ENCODE measurements at regions not wholly inside any gene's neighbourhood (a gene's known extent, or its start where the extent isn't known, plus 50 kb on each side); places are given as distances from the start of the nearest gene placed in this dataset.

GRCh38 chr7:69186974-69187373 lies 411.3 kb upstream of the AUTS2 start:
- Histone ChIP-seq H3K27ac (no peak overlapping the region), H3K4me3 (no peak overlapping the region), H3K36me3 (no peaks in the 10 kb centered on the region), H3K27me3 (replicated peaks; ENCODE audit: insufficient read depth) (no peaks in the 10 kb centered on the region), H3K4me1 (replicated peaks) (no peaks in the 10 kb centered on the region), H3K9me3 (no peaks in the 10 kb centered on the region)
- no peak for DNase-seq (ENCODE audit: low spot score)
- 95% methylated on average over 5 of the region's 5 CpGs for WGBS
- TF ChIP-seq POLR2AphosphoS5 (IDR thresholded peaks at IDR 0.05) (no peak), CTCF (IDR thresholded peaks at IDR 0.05) (no peak), POLR2A (IDR thresholded peaks at IDR 0.05) (no peak)
- intact Hi-C loops (cut with DNase I), result no loop called here

GRCh38 chr7:69187824-69188333 lies 410.4 kb upstream of the AUTS2 start:
- TF ChIP-seq CTCF (IDR thresholded peaks at IDR 0.05), result no peak
- no peak for TF ChIP-seq POLR2AphosphoS5 (IDR thresholded peaks at IDR 0.05)
- no peak for TF ChIP-seq POLR2A (IDR thresholded peaks at IDR 0.05)
- H3K9me3 ChIP-seq, result no peaks in the 10 kb centered on the region
- no peaks in the 10 kb centered on the region for H3K4me1 ChIP-seq (replicated peaks)
- no peaks in the 10 kb centered on the region for H3K36me3 ChIP-seq
- intact Hi-C loops (cut with DNase I), result no loop called here
- no peak overlapping the region for H3K27ac ChIP-seq
- WGBS, result 87% methylated on average over 5 of the region's 5 CpGs
- no peak for DNase-seq (ENCODE audit: low spot score)
- no peak overlapping the region for H3K4me3 ChIP-seq
- no peaks in the 10 kb centered on the region for H3K27me3 ChIP-seq (replicated peaks; ENCODE audit: insufficient read depth)

GRCh38 chr7:69189406-69189805 lies 408.9 kb upstream of the AUTS2 start:
- peaks cover 3% of the 10 kb centered on the region for H3K27me3 ChIP-seq (replicated peaks; ENCODE audit: insufficient read depth)
- no peaks in the 10 kb centered on the region for H3K9me3 ChIP-seq
- no peaks in the 10 kb centered on the region for H3K4me1 ChIP-seq (replicated peaks)
- DNase-seq (ENCODE audit: low spot score), result no peak
- no peak overlapping the region for H3K27ac ChIP-seq
- no peaks in the 10 kb centered on the region for H3K36me3 ChIP-seq
- no peak overlapping the region for H3K4me3 ChIP-seq
- no peak for TF ChIP-seq CTCF (IDR thresholded peaks at IDR 0.05)
- no peak for TF ChIP-seq POLR2A (IDR thresholded peaks at IDR 0.05)
- no peak for TF ChIP-seq POLR2AphosphoS5 (IDR thresholded peaks at IDR 0.05)
- intact Hi-C loops (cut with DNase I), result no loop called here
- 93% methylated on average over 3 of the region's 3 CpGs for WGBS

- no peak overlapping the region for H3K27ac ChIP-seq
- no peaks in the 10 kb centered on the region for H3K9me3 ChIP-seq
- no peak for TF ChIP-seq POLR2AphosphoS5 (IDR thresholded peaks at IDR 0.05)
- TF ChIP-seq POLR2A (IDR thresholded peaks at IDR 0.05), result no peak
- no peak for TF ChIP-seq CTCF (IDR thresholded peaks at IDR 0.05)
- peaks cover 3% of the 10 kb centered on the region for H3K27me3 ChIP-seq (replicated peaks; ENCODE audit: insufficient read depth)
- no peaks in the 10 kb centered on the region for H3K36me3 ChIP-seq
- H3K4me1 ChIP-seq (replicated peaks), result no peaks in the 10 kb centered on the region
- no peak overlapping the region for H3K4me3 ChIP-seq
- intact Hi-C loops (cut with DNase I), result no loop called here
- no peak for DNase-seq (ENCODE audit: low spot score)
- WGBS, result 93% methylated on average over 5 of the region's 5 CpGs
Measured at GRCh38 chr7:69190025-69190424, 408.2 kb upstream of the AUTS2 start.

GRCh38 chr7:69190763-69191162 lies 407.5 kb upstream of the AUTS2 start:
- 34% methylated on average over 2 of the region's 2 CpGs for WGBS
- no peak overlapping the region for H3K4me3 ChIP-seq
- H3K27me3 ChIP-seq (replicated peaks; ENCODE audit: insufficient read depth), result peaks cover 3% of the 10 kb centered on the region
- H3K4me1 ChIP-seq (replicated peaks), result no peaks in the 10 kb centered on the region
- TF ChIP-seq POLR2AphosphoS5 (IDR thresholded peaks at IDR 0.05), result no peak
- TF ChIP-seq CTCF (IDR thresholded peaks at IDR 0.05), result no peak
- no peak for TF ChIP-seq POLR2A (IDR thresholded peaks at IDR 0.05)
- H3K36me3 ChIP-seq, result no peaks in the 10 kb centered on the region
- intact Hi-C loops (cut with DNase I), result no loop called here
- H3K27ac ChIP-seq, result no peak overlapping the region
- no peaks in the 10 kb centered on the region for H3K9me3 ChIP-seq
- DNase-seq (ENCODE audit: low spot score), result no peak
